ENCODE measurements at regions not wholly inside any gene's neighbourhood (a gene's known extent, or its start where the extent isn't known, plus 50 kb on each side); places are given as distances from the start of the nearest gene placed in this dataset.
"Not testable (repeated sequence)": the region's sequence is repeated elsewhere in the genome, so short reads cannot be mapped to it uniquely, and the experiment has no call there.

GRCh38 chr1:64318428-64318827 lies 115.0 kb downstream of the UBE2U start:
- no peak for DNase-seq (ENCODE audit: low read depth in 2 of 2)

GRCh38 chr1:64320007-64320406 lies 116.6 kb downstream of the UBE2U start:
- DNase-seq (ENCODE audit: low read depth in 2 of 2) = no peak

- DNase-seq (ENCODE audit: low read depth in 2 of 2) = peak in 1 of 2 donors; percentile 82
These were observed 117.0 kb downstream of the UBE2U start for GRCh38 chr1:64320470-64320869.

- DNase-seq (ENCODE audit: low read depth in 2 of 2) = no peak
These were observed 117.6 kb downstream of the UBE2U start for GRCh38 chr1:64320922-64321614.

GRCh38 chr1:64323054-64323453 lies 119.6 kb downstream of the UBE2U start:
- DNase-seq (ENCODE audit: low read depth in 2 of 2) = no peak

- no peak for DNase-seq (ENCODE audit: low read depth in 2 of 2)
These were observed 120.5 kb downstream of the UBE2U start for GRCh38 chr1:64323882-64324281.

GRCh38 chr1:64325856-64326255 lies 122.4 kb downstream of the UBE2U start:
- no peak for DNase-seq (ENCODE audit: low read depth in 2 of 2)

GRCh38 chr1:64327119-64327518 lies 123.7 kb downstream of the UBE2U start:
- DNase-seq (ENCODE audit: low read depth in 2 of 2) = no peak

- DNase-seq (ENCODE audit: low read depth in 2 of 2) = no peak
These were observed 124.8 kb downstream of the UBE2U start for GRCh38 chr1:64328193-64328592.

GRCh38 chr1:64330839-64331238 lies 127.4 kb downstream of the UBE2U start:
- no peak for DNase-seq (ENCODE audit: low read depth in 2 of 2)

- DNase-seq (ENCODE audit: low read depth in 2 of 2) = no peak
These were observed 132.2 kb downstream of the UBE2U start for GRCh38 chr1:64335636-64336035.

GRCh38 chr1:64337475-64337874 lies 132.5 kb upstream of the CACHD1 start:
- DNase-seq (ENCODE audit: low read depth in 2 of 2) = no peak

- no peak for DNase-seq (ENCODE audit: low read depth in 2 of 2)
These were observed 132.0 kb upstream of the CACHD1 start for GRCh38 chr1:64337926-64338325.

- no peak for DNase-seq (ENCODE audit: low read depth in 2 of 2)
These were observed 129.6 kb upstream of the CACHD1 start for GRCh38 chr1:64340361-64340760.

GRCh38 chr1:64343105-64343822 lies 126.7 kb upstream of the CACHD1 start:
- peak in 1 of 2 donors; percentile 83 for DNase-seq (ENCODE audit: low read depth in 2 of 2)

- no peak for DNase-seq (ENCODE audit: low read depth in 2 of 2)
These were observed 126.1 kb upstream of the CACHD1 start for GRCh38 chr1:64343823-64344190.

- no peak for DNase-seq (ENCODE audit: low read depth in 2 of 2)
These were observed 121.5 kb upstream of the CACHD1 start for GRCh38 chr1:64348270-64348960.

- DNase-seq (ENCODE audit: low read depth in 2 of 2) = no peak
These were observed 120.8 kb upstream of the CACHD1 start for GRCh38 chr1:64348961-64349648.

GRCh38 chr1:64355534-64355933 lies 114.4 kb upstream of the CACHD1 start:
- DNase-seq (ENCODE audit: low read depth in 2 of 2) = not testable (repeated sequence)

- DNase-seq (ENCODE audit: low read depth in 2 of 2) = no peak
These were observed 113.2 kb upstream of the CACHD1 start for GRCh38 chr1:64356636-64357256.

- DNase-seq (ENCODE audit: low read depth in 2 of 2) = no peak
These were observed 112.5 kb upstream of the CACHD1 start for GRCh38 chr1:64357422-64357821.

- DNase-seq (ENCODE audit: low read depth in 2 of 2) = no peak
These were observed 111.2 kb upstream of the CACHD1 start for GRCh38 chr1:64358692-64359091.
